ENCODE measurements at regions not wholly inside any gene's neighbourhood (a gene's known extent, or its start where the extent isn't known, plus 50 kb on each side); places are given as distances from the start of the nearest gene placed in this dataset.

DNA sequence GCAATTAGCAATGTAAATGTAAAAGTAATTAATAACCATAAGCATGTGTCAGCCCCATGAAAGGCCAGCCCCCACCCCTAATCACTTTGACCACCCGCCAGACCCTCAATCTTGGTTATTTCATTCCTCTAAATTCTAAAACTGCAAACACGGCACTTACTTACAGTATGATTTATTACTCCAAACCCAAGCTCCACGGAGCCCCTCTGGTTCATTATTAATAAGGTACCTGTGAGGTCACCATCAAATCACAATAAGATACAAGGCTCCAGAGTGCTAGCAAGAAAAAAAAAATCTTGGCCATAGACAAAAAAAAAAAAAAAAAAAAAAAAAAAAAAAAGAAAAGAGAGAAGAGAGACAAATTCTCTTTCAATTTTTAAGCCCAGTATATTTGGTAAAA, 879.5 kb downstream of the TDRD15 start:
- no peak overlapping the region for H3K4me3 ChIP-seq (ENCODE audit: insufficient read length, low read depth)
- DNase-seq (ENCODE audit: low read depth, low spot score), result no peak
- H3K4me1 ChIP-seq (ENCODE audit: insufficient read depth, insufficient read length), result no peaks in the 10 kb centered on the region
- no peak overlapping the region for H3K9ac ChIP-seq (ENCODE audit: insufficient read length, low read depth)
- H3K36me3 ChIP-seq (ENCODE audit: insufficient read depth, insufficient read length, low read length), result no peaks in the 10 kb centered on the region
- TF ChIP-seq YY1 (IDR thresholded peaks at IDR 0.05; ENCODE audit: insufficient read depth, insufficient read length) (no peak), SUZ12 (IDR thresholded peaks at IDR 0.05; ENCODE audit: extremely low read depth, insufficient read depth, insufficient read length) (no peak), ZNF274 (IDR thresholded peaks at IDR 0.05; ENCODE audit: low read depth, low read length) (no peak)
- H3K27me3 ChIP-seq (ENCODE audit: insufficient read depth, insufficient read length), result no peaks in the 10 kb centered on the region
- H3K9me3 ChIP-seq (ENCODE audit: insufficient read depth, low read length), result no peaks in the 10 kb centered on the region

DNA sequence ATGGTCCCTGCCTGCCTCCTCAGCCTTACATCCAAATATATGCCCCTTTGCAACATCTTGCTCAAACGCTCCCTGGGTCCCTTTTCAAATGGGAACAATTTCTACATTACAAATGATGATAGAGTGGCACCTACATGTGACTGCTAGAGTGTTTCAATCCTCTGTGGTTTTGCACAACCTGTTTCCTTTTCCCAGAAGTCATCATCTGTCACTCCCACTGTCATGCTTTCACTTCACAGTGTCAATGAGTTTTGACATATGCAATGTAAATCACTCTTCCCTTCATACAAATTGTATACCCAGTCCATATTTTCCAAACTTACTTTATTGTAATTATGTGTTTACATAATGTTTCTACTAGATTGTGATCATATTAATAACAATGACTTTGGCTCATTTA, 887.3 kb downstream of the TDRD15 start:
- no peak overlapping the region for H3K4me3 ChIP-seq (ENCODE audit: insufficient read length, low read depth)
- H3K9ac ChIP-seq (ENCODE audit: insufficient read length, low read depth), result no peak overlapping the region
- TF ChIP-seq YY1 (IDR thresholded peaks at IDR 0.05; ENCODE audit: insufficient read depth, insufficient read length), result no peak
- no peak for TF ChIP-seq SUZ12 (IDR thresholded peaks at IDR 0.05; ENCODE audit: extremely low read depth, insufficient read depth, insufficient read length)
- TF ChIP-seq ZNF274 (IDR thresholded peaks at IDR 0.05; ENCODE audit: low read depth, low read length), result no peak
- no peaks in the 10 kb centered on the region for H3K4me1 ChIP-seq (ENCODE audit: insufficient read depth, insufficient read length)
- no peaks in the 10 kb centered on the region for H3K9me3 ChIP-seq (ENCODE audit: insufficient read depth, low read length)
- no peak for DNase-seq (ENCODE audit: low read depth, low spot score)
- H3K27me3 ChIP-seq (ENCODE audit: insufficient read depth, insufficient read length), result no peaks in the 10 kb centered on the region
- H3K36me3 ChIP-seq (ENCODE audit: insufficient read depth, insufficient read length, low read length), result no peaks in the 10 kb centered on the region

DNA sequence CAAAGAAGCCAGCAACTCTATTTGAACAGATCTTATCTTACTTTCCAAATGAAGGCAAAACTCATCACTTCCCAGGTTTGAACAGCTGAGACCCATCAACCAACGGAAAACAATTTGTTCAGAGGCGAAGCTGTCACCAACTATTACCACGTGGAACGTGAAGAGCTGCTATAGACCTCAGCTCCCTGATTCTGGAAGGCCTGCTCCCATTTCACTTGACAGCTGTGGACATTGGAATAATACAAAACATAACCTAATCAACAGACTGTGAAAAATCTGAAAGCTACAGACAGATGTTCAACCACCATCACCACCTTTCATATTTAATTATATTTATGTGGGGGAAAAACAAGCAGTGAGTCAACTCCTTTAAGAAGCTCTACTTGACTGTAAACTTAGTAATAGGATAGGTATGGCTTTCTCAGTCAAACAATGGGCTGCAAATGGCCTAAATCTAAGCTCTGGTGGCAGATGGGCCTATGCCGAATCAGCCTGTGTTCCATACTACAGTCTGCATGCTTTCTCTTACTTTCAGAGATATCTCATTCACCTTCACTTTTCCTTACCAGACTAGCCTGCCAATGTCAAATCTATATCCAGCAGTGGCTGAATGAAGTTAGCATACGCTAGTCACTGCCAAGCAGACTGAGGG, 896.4 kb downstream of the TDRD15 start:
- TF ChIP-seq SUZ12 (IDR thresholded peaks at IDR 0.05; ENCODE audit: extremely low read depth, insufficient read depth, insufficient read length) (no peak), YY1 (IDR thresholded peaks at IDR 0.05; ENCODE audit: insufficient read depth, insufficient read length) (no peak), ZNF274 (IDR thresholded peaks at IDR 0.05; ENCODE audit: low read depth, low read length) (no peak)
- H3K27me3 ChIP-seq (ENCODE audit: insufficient read depth, insufficient read length), result no peaks in the 10 kb centered on the region
- DNase-seq (ENCODE audit: low read depth, low spot score), result no peak
- no peaks in the 10 kb centered on the region for H3K9me3 ChIP-seq (ENCODE audit: insufficient read depth, low read length)
- no peaks in the 10 kb centered on the region for H3K36me3 ChIP-seq (ENCODE audit: insufficient read depth, insufficient read length, low read length)
- H3K4me3 ChIP-seq (ENCODE audit: insufficient read length, low read depth), result no peak overlapping the region
- H3K4me1 ChIP-seq (ENCODE audit: insufficient read depth, insufficient read length), result no peaks in the 10 kb centered on the region
- no peak overlapping the region for H3K9ac ChIP-seq (ENCODE audit: insufficient read length, low read depth)

DNA sequence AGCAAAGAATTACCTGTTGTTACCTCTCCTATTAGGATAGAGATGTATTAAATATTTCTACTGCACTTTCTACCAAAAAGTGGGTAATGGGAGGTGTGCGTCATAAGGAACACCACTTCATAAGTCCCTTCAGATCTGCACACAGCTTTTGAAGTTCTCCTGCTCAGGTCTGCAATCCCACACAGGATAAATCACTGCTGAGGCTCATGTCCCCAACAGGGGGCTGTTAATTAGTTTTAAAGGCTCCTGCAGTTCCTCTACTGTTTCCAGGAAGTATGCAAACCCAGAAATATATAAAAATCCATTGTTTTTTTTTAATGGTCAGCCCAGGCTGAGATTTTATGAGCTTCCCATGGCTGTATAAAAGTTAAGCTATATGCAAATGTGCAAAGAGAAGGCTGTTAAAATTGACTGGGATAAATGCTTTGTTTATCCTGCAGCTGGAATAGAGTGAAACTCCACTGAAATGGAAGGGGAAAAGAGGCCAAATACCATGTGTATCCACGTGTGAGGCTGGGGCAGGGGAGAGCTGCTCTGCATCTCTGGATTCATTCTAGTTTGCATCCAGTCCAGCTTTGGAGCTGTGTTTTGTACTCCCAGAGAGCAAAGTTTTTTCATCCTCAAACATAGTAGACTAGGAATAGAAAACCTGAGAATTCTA, 903.7 kb downstream of the TDRD15 start:
- H3K9me3 ChIP-seq (ENCODE audit: insufficient read depth, low read length), result no peaks in the 10 kb centered on the region
- H3K27me3 ChIP-seq (ENCODE audit: insufficient read depth, insufficient read length), result no peaks in the 10 kb centered on the region
- TF ChIP-seq ZNF274 (IDR thresholded peaks at IDR 0.05; ENCODE audit: low read depth, low read length), result no peak
- TF ChIP-seq SUZ12 (IDR thresholded peaks at IDR 0.05; ENCODE audit: extremely low read depth, insufficient read depth, insufficient read length), result no peak
- no peak for TF ChIP-seq YY1 (IDR thresholded peaks at IDR 0.05; ENCODE audit: insufficient read depth, insufficient read length)
- H3K4me3 ChIP-seq (ENCODE audit: insufficient read length, low read depth), result no peak overlapping the region
- H3K9ac ChIP-seq (ENCODE audit: insufficient read length, low read depth), result no peak overlapping the region
- no peaks in the 10 kb centered on the region for H3K36me3 ChIP-seq (ENCODE audit: insufficient read depth, insufficient read length, low read length)
- no peak for DNase-seq (ENCODE audit: low read depth, low spot score)
- no peaks in the 10 kb centered on the region for H3K4me1 ChIP-seq (ENCODE audit: insufficient read depth, insufficient read length)

DNA sequence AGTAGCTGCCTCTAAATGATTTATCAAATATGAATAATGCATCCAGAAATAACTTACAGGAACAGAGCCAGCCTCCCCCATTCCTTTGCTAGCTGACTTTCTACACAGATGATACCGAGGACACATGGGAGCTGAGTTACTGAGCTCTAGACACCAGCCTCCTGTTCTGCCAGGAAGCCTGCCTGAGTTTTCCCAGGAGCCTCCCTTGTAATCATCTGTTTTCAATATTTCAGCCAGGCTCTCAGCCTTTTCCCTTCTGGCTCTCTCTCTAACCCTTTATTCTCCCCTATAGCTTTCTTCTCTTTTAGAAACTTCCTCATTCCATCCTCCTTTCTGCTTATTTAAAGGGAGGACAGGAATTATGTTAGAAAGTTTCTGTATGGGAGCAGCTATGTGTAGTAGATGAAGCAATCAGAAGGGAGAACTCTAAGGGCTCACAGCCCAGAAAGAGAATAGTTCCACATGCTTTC, 911.6 kb downstream of the TDRD15 start:
- H3K4me3 ChIP-seq (ENCODE audit: insufficient read length, low read depth), result no peak overlapping the region
- no peaks in the 10 kb centered on the region for H3K36me3 ChIP-seq (ENCODE audit: insufficient read depth, insufficient read length, low read length)
- no peaks in the 10 kb centered on the region for H3K27me3 ChIP-seq (ENCODE audit: insufficient read depth, insufficient read length)
- no peaks in the 10 kb centered on the region for H3K9me3 ChIP-seq (ENCODE audit: insufficient read depth, low read length)
- TF ChIP-seq YY1 (IDR thresholded peaks at IDR 0.05; ENCODE audit: insufficient read depth, insufficient read length) (no peak), SUZ12 (IDR thresholded peaks at IDR 0.05; ENCODE audit: extremely low read depth, insufficient read depth, insufficient read length) (no peak), ZNF274 (IDR thresholded peaks at IDR 0.05; ENCODE audit: low read depth, low read length) (no peak)
- no peaks in the 10 kb centered on the region for H3K4me1 ChIP-seq (ENCODE audit: insufficient read depth, insufficient read length)
- no peak overlapping the region for H3K9ac ChIP-seq (ENCODE audit: insufficient read length, low read depth)
- DNase-seq (ENCODE audit: low read depth, low spot score), result no peak

DNA sequence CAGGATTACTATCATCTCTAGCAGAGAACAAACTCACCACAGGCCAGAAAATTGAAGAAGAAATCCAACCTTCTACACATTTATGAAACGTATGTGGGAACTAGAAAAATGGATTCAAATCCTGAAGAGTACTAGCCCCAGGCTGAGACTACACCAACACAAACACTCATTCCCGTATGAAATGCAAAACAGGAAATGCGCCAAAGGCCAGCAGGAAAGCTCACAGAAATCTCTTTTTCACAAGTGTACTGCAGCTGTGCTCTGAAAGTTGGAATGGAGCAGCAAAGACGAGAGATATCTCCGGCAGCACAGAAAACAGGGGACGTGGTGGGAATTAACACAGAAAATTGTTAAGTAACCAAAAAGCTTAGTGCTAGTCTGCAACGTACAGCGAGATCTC, 913.5 kb downstream of the TDRD15 start:
- Histone ChIP-seq H3K4me3 (ENCODE audit: insufficient read length, low read depth) (no peak overlapping the region), H3K9ac (ENCODE audit: insufficient read length, low read depth) (no peak overlapping the region), H3K9me3 (ENCODE audit: insufficient read depth, low read length) (no peaks in the 10 kb centered on the region), H3K4me1 (ENCODE audit: insufficient read depth, insufficient read length) (no peaks in the 10 kb centered on the region), H3K27me3 (ENCODE audit: insufficient read depth, insufficient read length) (no peaks in the 10 kb centered on the region), H3K36me3 (ENCODE audit: insufficient read depth, insufficient read length, low read length) (no peaks in the 10 kb centered on the region)
- DNase-seq (ENCODE audit: low read depth, low spot score), result no peak
- no peak for TF ChIP-seq YY1 (IDR thresholded peaks at IDR 0.05; ENCODE audit: insufficient read depth, insufficient read length)
- TF ChIP-seq SUZ12 (IDR thresholded peaks at IDR 0.05; ENCODE audit: extremely low read depth, insufficient read depth, insufficient read length), result no peak
- no peak for TF ChIP-seq ZNF274 (IDR thresholded peaks at IDR 0.05; ENCODE audit: low read depth, low read length)

DNA sequence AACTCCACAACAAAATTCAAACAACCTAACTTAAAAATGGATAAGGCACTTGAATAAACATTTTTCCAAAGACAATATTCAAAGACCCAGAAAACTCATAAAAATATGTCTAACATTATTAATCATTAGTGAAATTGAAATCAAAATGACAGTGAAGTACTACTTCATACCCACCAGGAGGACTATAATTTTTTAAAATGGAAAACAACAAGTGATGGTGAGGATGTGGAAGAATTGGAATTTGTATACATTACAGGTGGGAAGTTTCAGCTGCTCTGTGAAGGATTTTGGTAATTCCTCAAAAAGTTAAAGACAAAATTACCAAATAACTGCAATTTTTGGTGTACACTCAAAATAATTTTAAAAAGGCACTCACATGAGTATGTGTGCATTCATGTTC, 920.0 kb downstream of the TDRD15 start:
- H3K9ac ChIP-seq (ENCODE audit: insufficient read length, low read depth), result no peak overlapping the region
- no peak overlapping the region for H3K4me3 ChIP-seq (ENCODE audit: insufficient read length, low read depth)
- H3K4me1 ChIP-seq (ENCODE audit: insufficient read depth, insufficient read length), result no peaks in the 10 kb centered on the region
- no peaks in the 10 kb centered on the region for H3K36me3 ChIP-seq (ENCODE audit: insufficient read depth, insufficient read length, low read length)
- DNase-seq (ENCODE audit: low read depth, low spot score), result no peak
- no peaks in the 10 kb centered on the region for H3K27me3 ChIP-seq (ENCODE audit: insufficient read depth, insufficient read length)
- no peak for TF ChIP-seq SUZ12 (IDR thresholded peaks at IDR 0.05; ENCODE audit: extremely low read depth, insufficient read depth, insufficient read length)
- TF ChIP-seq YY1 (IDR thresholded peaks at IDR 0.05; ENCODE audit: insufficient read depth, insufficient read length), result no peak
- no peak for TF ChIP-seq ZNF274 (IDR thresholded peaks at IDR 0.05; ENCODE audit: low read depth, low read length)
- no peaks in the 10 kb centered on the region for H3K9me3 ChIP-seq (ENCODE audit: insufficient read depth, low read length)
